ENCODE measurements at regions not wholly inside any gene's neighbourhood (a gene's known extent, or its start where the extent isn't known, plus 50 kb on each side); places are given as distances from the start of the nearest gene placed in this dataset.

DNA sequence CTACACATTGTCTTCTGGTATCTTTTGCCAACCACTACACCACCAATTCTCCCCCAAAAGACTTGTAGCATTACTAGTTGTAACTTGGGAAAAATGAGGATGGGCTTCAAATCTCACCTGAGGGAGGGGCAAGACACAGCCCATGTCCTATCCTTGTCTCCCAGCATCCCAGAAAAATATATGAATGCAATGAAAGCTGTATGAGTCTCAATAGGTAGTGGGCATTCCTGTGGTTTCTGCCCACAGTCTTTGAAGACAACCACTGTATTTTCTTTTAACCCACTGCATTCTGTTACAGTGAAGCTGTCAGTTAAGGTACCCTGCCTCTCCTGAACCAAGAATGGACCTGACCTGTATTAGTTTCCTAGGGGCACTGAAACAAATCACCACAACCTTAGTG, 336.2 kb upstream of the TMPO start:
- no peak for DNase-seq (ENCODE audit: low read depth in 2 of 3, low spot score in 2 of 3)

- no peak for DNase-seq (ENCODE audit: low read depth in 2 of 3, low spot score in 2 of 3)
Measured at GRCh38 chr12:98180603-98181002, 334.8 kb upstream of the TMPO start.

DNA sequence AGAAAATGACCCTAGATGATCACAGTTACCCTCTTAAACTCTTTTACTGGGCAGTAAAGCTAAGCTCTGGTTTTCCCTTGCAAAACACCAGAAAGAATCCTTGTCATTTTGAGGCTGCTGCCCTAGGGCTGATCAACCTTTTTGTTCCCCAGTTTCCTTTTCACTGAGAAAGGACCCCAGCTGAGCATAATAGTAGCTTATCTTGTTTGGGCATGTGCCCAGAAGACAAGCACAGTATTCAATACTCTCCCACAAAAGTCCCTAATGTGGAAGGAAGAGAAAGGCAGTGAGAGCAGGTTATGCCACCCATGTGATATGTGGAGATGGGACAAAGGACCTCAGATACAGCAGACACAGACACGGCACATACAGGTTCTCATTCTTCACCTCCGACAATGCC, 332.6 kb upstream of the TMPO start:
- DNase-seq (ENCODE audit: low read depth in 2 of 3, low spot score in 2 of 3), result no peak

GRCh38 chr12:98185606-98186005, 329.8 kb upstream of the TMPO start:
- no peak for DNase-seq (ENCODE audit: low read depth in 2 of 3, low spot score in 2 of 3)

- peak in 2 of 3 donors; percentile 4 to 38 for DNase-seq (ENCODE audit: low read depth in 2 of 3, low spot score in 2 of 3)
Measured at GRCh38 chr12:98188650-98189077, 326.7 kb upstream of the TMPO start.

DNA sequence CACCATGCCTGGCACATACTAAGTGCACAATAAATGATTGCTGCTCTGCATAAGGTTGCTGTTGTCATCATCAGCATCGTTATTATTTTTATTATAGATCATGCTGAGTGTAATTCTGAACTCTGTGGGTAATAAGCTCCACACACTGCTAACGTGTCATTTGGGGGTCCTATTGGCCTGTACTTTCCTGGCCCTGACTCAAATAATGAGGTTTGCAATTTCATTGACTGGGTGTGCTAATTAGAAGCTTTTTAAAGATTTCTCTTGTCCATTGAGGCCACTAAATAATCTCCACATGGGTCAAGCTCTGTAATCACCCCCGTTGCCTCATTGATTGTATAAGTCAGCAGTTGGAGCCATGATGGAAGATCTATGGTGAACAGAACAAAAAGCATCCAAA, 320.8 kb upstream of the TMPO start:
- no peak for DNase-seq (ENCODE audit: low read depth in 2 of 3, low spot score in 2 of 3)

- no peak for DNase-seq (ENCODE audit: low read depth in 2 of 3, low spot score in 2 of 3)
Measured at GRCh38 chr12:98198261-98198982, 317.0 kb upstream of the TMPO start.

GRCh38 chr12:98208816-98209215, 306.6 kb upstream of the TMPO start:
- no peak for DNase-seq (ENCODE audit: low read depth in 2 of 3, low spot score in 2 of 3)

DNA sequence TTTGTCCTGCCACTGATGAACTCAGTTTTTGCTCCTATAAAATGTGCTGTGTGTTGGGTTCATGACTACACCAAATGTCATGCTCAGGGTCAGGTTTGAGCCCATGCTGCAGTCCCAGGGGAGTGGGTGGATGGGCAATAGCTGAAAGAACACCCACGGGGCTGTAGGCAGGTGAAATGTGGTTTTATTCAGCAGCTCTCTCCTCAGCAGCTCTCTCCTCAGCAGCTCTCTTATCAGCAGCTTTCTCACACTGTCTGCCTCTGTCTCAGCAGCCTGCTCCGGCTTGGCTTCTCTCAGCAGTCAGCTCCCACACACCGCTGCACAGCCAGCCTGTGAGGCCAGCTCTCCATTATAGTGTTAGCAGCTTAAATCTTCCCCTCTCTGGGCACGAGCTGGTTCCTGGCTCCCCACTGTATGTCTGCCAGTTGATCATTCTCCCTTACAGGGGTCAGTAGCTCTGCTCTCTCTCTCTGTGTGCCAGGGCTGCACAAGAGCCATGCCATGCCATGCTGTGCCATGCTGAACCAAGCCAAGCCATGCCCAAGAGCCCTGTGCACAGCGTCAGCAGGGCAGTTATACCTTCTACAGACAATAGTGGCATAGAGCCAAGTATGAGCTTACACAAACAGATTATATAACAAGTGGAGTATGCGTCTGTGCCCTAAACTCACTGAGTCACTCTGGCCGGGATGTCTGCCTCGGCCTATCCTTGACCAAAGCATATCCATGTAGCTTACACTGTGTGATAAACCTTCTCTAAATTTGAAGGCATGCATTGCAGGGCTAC, 303.3 kb upstream of the TMPO start:
- DNase-seq (ENCODE audit: low read depth in 2 of 3, low spot score in 2 of 3), result no peak

DNA sequence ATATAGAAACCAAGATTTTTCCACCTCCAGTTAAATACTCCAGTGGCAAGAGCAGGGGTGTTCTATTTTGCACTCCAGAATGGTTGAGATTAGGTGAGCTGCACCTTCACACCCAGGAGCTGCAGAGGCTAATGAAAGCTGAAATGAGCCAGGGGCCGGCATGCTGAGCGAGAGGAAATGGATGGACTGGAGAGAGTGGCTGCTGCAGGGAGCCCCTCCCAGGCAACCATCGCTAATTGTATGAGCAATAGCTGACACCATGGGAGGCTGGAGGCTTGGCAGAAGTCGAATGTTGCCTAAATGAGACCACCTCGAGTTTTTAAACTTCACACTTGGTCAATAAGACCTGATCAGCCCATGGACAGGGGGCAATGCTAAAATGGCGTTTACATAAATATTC, 301.8 kb upstream of the TMPO start:
- DNase-seq (ENCODE audit: low read depth in 2 of 3, low spot score in 2 of 3), result no peak

GRCh38 chr12:98217257-98217656, 298.1 kb upstream of the TMPO start:
- no peak for DNase-seq (ENCODE audit: low read depth in 2 of 3, low spot score in 2 of 3)

DNA sequence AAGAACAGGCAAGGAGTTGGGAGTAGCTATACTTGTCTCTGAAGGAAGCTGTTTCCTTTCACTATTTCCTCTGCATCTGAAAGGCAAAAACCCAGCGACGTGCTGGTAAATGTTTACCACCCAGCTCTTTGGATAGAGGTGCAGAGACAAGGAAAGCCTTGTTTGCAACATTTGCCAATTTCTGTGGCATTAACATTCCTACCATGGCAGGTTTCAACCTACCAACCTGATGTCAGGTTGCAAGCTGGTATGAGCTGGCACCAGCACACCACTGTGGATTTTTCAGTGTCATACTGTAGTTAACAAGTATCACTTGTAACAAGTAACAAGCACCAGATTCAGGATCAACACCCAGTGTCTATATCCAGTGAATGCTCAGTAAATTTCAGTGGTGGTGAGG, 294.8 kb upstream of the TMPO start:
- no peak for DNase-seq (ENCODE audit: low read depth in 2 of 3, low spot score in 2 of 3)

DNA sequence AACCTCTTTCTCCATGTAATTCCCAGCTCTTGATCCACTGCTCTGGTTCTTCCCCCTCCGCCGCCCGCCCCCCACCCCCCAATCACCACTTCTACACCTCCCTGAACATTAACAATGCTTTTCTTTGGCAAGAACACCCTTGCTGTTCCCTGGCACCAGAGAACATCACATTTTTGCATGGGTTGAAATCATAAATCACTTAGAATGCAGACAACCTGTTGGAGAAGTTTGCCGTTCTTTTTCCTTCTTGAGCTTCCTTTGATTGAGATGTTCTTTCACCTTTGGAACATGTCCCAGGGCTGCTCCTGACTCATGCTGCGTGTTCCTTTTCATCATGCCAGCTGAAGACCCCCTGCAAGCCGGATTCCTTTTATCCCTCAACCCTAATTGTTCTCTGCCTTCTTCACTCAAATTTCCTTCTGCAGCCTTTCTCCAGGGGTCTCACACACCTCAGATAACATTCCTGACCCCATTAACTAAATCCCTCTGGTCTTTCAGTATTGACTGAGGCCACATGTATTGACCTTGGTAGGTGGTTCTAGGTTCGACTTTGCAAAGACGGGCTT, 294.1 kb upstream of the TMPO start:
- no peak for DNase-seq (ENCODE audit: low read depth in 2 of 3, low spot score in 2 of 3)

GRCh38 chr12:98222135-98222534, 293.3 kb upstream of the TMPO start:
- DNase-seq (ENCODE audit: low read depth in 2 of 3, low spot score in 2 of 3), result no peak

DNA sequence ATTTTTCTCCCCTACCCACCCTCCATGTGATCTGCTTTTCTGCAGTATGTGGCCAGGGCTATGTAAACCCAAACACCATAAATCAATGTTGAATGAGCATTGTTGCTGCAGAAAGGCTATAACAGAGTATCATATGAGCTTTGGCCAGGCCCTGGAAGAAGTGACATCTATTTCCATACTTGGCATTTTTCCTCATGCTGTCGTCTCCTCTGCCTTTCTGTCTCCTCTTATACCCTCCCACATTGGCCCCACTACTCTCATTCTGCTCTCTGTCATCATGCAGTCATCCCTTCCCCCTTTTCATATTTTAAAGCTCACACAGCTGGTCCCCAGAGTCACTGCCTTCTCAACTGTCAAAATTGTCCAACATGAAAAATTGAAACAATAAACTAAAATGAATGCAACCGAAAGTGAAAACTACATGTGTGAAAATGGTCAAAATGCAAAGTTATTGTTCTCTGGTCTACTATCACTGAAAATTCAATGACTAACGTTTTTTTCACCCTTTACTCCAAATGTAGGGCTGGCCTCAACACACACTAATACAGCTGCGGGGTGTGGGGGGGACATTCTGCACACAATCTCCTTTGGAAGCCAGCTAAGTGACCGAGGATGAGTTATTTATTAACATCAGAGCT, 290.7 kb upstream of the TMPO start:
- DNase-seq (ENCODE audit: low read depth in 2 of 3, low spot score in 2 of 3), result no peak

GRCh38 chr12:98227162-98227561, 288.2 kb upstream of the TMPO start:
- peak in 2 of 3 donors; percentile 1 to 3 for DNase-seq (ENCODE audit: low read depth in 2 of 3, low spot score in 2 of 3)

DNA sequence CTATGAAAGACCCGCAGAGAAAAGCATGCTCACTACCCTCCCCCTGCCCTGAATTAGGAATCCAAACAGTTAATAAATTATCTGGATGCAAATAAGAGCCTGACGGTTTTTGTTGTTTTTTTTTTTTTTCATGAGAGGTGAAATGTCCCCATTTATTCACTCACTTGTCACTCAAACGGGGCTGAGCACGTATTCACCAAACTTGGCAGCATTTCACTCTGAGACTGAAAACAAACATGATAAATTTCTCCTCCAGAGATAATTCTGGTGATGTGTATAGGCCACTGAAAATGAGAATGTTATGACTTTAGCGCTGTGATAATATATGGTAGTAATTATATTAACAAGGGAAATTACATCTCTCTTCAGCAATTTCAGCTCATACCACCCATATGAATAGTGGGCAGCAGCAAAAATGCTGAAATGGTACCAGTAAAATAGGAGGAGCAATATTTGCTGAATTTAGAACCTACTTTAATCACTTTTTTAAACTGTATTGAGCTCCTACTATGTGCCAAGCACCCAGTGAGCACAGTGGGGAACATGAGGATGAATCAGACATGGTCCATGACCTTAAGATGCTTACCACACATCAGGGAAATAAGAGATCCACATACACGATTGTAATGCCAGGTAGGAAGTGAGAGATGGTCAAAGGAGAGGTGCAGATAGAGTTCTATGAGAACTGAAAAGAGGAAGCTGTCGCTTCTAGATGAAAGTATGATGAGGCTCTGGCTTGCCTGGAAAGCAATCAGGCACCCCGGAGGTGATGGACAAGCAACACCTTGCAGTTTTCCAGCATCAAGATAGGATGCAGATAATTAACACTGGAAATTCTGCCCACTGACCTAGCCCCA, 286.5 kb upstream of the TMPO start:
- no peak for DNase-seq (ENCODE audit: low read depth in 2 of 3, low spot score in 2 of 3)

DNA sequence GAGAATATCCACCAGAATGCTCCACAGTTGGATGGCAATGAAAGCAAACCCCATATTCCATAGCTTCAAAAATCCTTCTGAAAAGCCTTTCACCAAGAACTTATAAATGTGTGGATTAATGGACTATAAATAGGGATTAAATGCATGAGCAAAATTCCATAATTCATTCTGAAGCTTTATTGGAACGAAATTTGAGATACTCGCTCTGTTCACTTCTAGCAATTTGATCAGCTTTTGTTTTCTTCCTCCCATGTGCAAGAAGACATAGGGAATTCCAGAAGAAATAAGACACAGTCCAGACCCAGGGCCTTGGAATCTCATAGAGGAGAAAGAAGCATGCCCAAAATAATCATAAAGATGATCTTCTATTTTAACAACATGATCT, 285.9 kb upstream of the TMPO start:
- DNase-seq (ENCODE audit: low read depth in 2 of 3, low spot score in 2 of 3), result no peak

GRCh38 chr12:98232753-98233390, 282.5 kb upstream of the TMPO start:
- no peak for DNase-seq (ENCODE audit: low read depth in 2 of 3, low spot score in 2 of 3)

DNA sequence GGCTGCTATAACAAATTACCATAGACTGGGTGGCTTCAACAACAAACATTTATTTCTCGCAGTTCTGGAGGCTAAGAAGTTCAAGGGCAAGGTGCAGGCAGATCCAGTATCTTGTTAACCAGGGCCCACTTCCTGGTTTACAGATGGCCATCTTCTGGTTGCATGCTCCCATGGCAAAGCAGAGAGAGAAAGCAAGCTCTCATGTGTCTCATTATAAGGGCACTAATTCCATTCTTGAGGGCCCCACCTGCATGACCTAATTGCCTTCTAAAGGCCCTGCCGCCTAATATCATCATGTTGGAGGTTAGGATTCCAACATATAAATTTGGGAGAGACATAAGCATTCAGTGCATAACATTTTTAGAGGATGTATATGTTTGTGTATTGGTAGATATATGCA, 280.1 kb upstream of the TMPO start:
- no peak for DNase-seq (ENCODE audit: low read depth in 2 of 3, low spot score in 2 of 3)

Measured in hematopoietic multipotent progenitor cell (in vitro differentiated cells).